ENCODE measurements at regions not wholly inside any gene's neighbourhood (a gene's known extent, or its start where the extent isn't known, plus 50 kb on each side); places are given as distances from the start of the nearest gene placed in this dataset.

- no peaks in the 10 kb centered on the region for H3K79me2 ChIP-seq (ENCODE audit: control insufficient read depth, low read length)
- H3K36me3 ChIP-seq (ENCODE audit: control insufficient read depth, low read length) = no peaks in the 10 kb centered on the region
- no peaks in the 10 kb centered on the region for H3K9me2 ChIP-seq (replicated peaks; ENCODE audit: control insufficient read depth, low read length)
- H3K4me2 ChIP-seq (ENCODE audit: low read length) = no peak overlapping the region
- no peak for TF ChIP-seq CTCF (IDR thresholded peaks at IDR 0.05; ENCODE audit: low read depth, low read length, poor library complexity, severe bottlenecking)
- TF ChIP-seq EZH2phosphoT487 (IDR thresholded peaks at IDR 0.05; ENCODE audit: borderline replicate concordance, low read length) = no peak
- no peaks in the 10 kb centered on the region for H4K20me1 ChIP-seq (ENCODE audit: control insufficient read depth, insufficient read depth, low read depth, low read length)
- no peaks in the 10 kb centered on the region for H3K9me3 ChIP-seq (ENCODE audit: control insufficient read depth, insufficient read depth, low read length)
- no peak overlapping the region for H3K4me3 ChIP-seq (ENCODE audit: low read length)
- no peaks in the 10 kb centered on the region; the same call in 1 of the 2 replicates for H3K27me3 ChIP-seq (ENCODE audit: control insufficient read depth, low read length)
- no peaks in the 10 kb centered on the region for H3K4me1 ChIP-seq (ENCODE audit: control insufficient read depth, low read length)
- no peak overlapping the region for H3K27ac ChIP-seq (ENCODE audit: low read depth, low read length)
- H3F3A ChIP-seq (ENCODE audit: control insufficient read depth, insufficient read depth) = no peaks in the 10 kb centered on the region
Measured at GRCh38 chr6:14694308-14694707, 551.6 kb upstream of the JARID2 start.

DNA sequence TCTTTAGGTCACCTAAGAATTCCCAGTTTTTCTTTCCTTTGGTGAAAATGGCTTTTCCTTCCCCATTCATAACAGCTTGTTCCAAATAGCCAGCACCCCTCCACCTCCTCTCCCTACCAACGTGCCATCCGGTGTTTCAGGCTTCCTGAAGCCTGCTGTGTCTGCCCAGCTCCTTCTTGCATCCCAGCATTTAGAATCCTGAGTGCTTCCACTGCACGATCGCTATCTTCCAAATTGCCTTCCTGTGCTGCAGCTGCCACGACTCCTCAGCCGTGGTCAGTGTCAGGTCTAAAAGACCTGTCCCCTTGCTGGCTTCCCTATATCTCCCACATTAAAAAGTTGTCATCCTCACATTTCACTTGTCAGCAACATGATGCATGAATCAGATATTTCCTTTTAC lies 550.3 kb upstream of the JARID2 start:
- Histone ChIP-seq H3K4me1 (ENCODE audit: control insufficient read depth, low read length) (no peaks in the 10 kb centered on the region), H3K9me2 (replicated peaks; ENCODE audit: control insufficient read depth, low read length) (no peaks in the 10 kb centered on the region), H3K4me3 (ENCODE audit: low read length) (no peak overlapping the region), H3K79me2 (ENCODE audit: control insufficient read depth, low read length) (no peaks in the 10 kb centered on the region), H3K36me3 (ENCODE audit: control insufficient read depth, low read length) (no peaks in the 10 kb centered on the region), H3K9me3 (ENCODE audit: control insufficient read depth, insufficient read depth, low read length) (no peaks in the 10 kb centered on the region), H3F3A (ENCODE audit: control insufficient read depth, insufficient read depth) (no peaks in the 10 kb centered on the region), H3K27ac (ENCODE audit: low read depth, low read length) (no peak overlapping the region), H3K4me2 (ENCODE audit: low read length) (no peak overlapping the region), H4K20me1 (ENCODE audit: control insufficient read depth, insufficient read depth, low read depth, low read length) (no peaks in the 10 kb centered on the region), H3K27me3 (ENCODE audit: control insufficient read depth, low read length) (no peaks in the 10 kb centered on the region; the same call in 1 of the 2 replicates)
- TF ChIP-seq EZH2phosphoT487 (IDR thresholded peaks at IDR 0.05; ENCODE audit: borderline replicate concordance, low read length) (no peak), CTCF (IDR thresholded peaks at IDR 0.05; ENCODE audit: low read depth, low read length, poor library complexity, severe bottlenecking) (no peak)

DNA sequence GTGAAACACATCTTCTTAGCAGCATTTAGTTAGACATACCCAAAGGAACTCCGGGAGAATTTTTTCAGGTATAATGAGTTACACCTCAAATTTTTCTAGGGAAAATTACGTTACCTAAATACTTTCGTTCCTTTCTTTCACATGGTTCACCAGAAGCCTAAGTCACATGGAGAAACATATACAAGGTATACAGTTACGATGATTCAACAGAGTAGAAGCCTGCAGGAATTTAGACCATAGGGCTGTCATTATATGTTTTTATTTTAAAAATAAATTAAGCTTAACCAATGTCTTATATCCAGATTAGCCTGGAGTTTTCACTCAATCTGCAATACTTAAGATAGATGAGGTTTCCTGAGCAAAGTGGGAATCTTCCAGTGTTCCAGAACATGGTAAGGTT lies 549.5 kb upstream of the JARID2 start:
- no peaks in the 10 kb centered on the region for H3K79me2 ChIP-seq (ENCODE audit: control insufficient read depth, low read length)
- H3K4me3 ChIP-seq (ENCODE audit: low read length) = no peak overlapping the region
- no peaks in the 10 kb centered on the region; the same call in 1 of the 2 replicates for H3K27me3 ChIP-seq (ENCODE audit: control insufficient read depth, low read length)
- H3K4me1 ChIP-seq (ENCODE audit: control insufficient read depth, low read length) = no peaks in the 10 kb centered on the region
- H3K9me3 ChIP-seq (ENCODE audit: control insufficient read depth, insufficient read depth, low read length) = no peaks in the 10 kb centered on the region
- no peaks in the 10 kb centered on the region for H3K9me2 ChIP-seq (replicated peaks; ENCODE audit: control insufficient read depth, low read length)
- TF ChIP-seq EZH2phosphoT487 (IDR thresholded peaks at IDR 0.05; ENCODE audit: borderline replicate concordance, low read length) (no peak), CTCF (IDR thresholded peaks at IDR 0.05; ENCODE audit: low read depth, low read length, poor library complexity, severe bottlenecking) (no peak)
- no peaks in the 10 kb centered on the region for H4K20me1 ChIP-seq (ENCODE audit: control insufficient read depth, insufficient read depth, low read depth, low read length)
- no peak overlapping the region for H3K4me2 ChIP-seq (ENCODE audit: low read length)
- no peaks in the 10 kb centered on the region for H3K36me3 ChIP-seq (ENCODE audit: control insufficient read depth, low read length)
- H3K27ac ChIP-seq (ENCODE audit: low read depth, low read length) = no peak overlapping the region
- H3F3A ChIP-seq (ENCODE audit: control insufficient read depth, insufficient read depth) = no peaks in the 10 kb centered on the region

DNA sequence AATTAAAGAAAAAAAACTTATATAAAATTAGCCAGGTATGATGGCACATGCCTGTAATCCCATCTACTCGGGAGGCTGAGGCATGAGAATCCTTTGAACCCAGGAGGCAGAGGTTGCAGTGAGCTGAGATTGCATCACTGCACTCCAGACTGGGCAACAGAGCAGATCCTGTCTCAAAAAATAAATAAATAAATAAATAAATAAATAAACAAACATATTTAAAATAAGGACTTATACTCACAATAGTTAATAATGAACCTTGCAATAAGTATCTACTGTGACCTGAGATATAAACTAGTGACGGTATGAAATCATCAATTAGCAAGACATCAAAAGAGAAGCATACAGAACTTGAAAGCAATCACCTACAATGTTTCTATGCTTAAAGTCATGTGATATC lies 548.4 kb upstream of the JARID2 start:
- Histone ChIP-seq H4K20me1 (ENCODE audit: control insufficient read depth, insufficient read depth, low read depth, low read length) (no peaks in the 10 kb centered on the region), H3K27ac (ENCODE audit: low read depth, low read length) (no peak overlapping the region), H3K27me3 (ENCODE audit: control insufficient read depth, low read length) (no peaks in the 10 kb centered on the region; the same call in 1 of the 2 replicates), H3K9me2 (replicated peaks; ENCODE audit: control insufficient read depth, low read length) (no peaks in the 10 kb centered on the region), H3K4me1 (ENCODE audit: control insufficient read depth, low read length) (no peaks in the 10 kb centered on the region), H3F3A (ENCODE audit: control insufficient read depth, insufficient read depth) (no peaks in the 10 kb centered on the region), H3K4me3 (ENCODE audit: low read length) (no peak overlapping the region), H3K79me2 (ENCODE audit: control insufficient read depth, low read length) (no peaks in the 10 kb centered on the region), H3K36me3 (ENCODE audit: control insufficient read depth, low read length) (no peaks in the 10 kb centered on the region), H3K4me2 (ENCODE audit: low read length) (no peak overlapping the region), H3K9me3 (ENCODE audit: control insufficient read depth, insufficient read depth, low read length) (no peaks in the 10 kb centered on the region)
- TF ChIP-seq CTCF (IDR thresholded peaks at IDR 0.05; ENCODE audit: low read depth, low read length, poor library complexity, severe bottlenecking) (no peak), EZH2phosphoT487 (IDR thresholded peaks at IDR 0.05; ENCODE audit: borderline replicate concordance, low read length) (no peak)
